ENCODE measurements at regions not wholly inside any gene's neighbourhood (a gene's known extent, or its start where the extent isn't known, plus 50 kb on each side); places are given as distances from the start of the nearest gene placed in this dataset.

DNA sequence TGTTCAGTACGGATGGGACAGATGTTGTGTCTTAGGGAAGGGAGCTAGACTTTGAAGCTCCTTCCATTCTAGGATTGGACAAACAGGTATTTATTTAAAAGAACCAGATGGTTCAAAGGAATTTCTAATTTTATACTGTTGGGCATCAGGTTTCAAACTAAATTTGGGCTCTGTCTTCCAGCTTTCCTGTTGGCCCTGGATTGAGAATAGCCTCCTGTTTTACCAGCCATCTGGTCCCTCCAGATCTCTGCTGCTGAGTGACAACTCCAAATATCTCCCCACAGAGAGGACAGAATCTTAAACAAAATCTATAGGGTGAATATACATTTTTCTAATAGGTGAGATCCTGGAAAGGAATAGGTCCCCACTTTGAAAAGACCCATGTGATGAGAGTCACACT lies 52.5 kb upstream of the CNIH3 start:
- Histone ChIP-seq H3K27ac (ENCODE audit: low read depth, low read length) (no peak overlapping the region), H3K27me3 (ENCODE audit: control insufficient read depth in 2 of 2, insufficient read depth in 2 of 2, low read length in 2 of 2) (no peaks in the 10 kb centered on the region), H3K4me3 (ENCODE audit: low read length) (no peak overlapping the region), H3K9me3 (ENCODE audit: control insufficient read depth in 2 of 3, low read length in 3 of 3) (no peaks in the 10 kb centered on the region), H3K36me3 (ENCODE audit: control insufficient read depth in 2 of 3, insufficient read depth in 3 of 3, low read length in 3 of 3) (no peaks in the 10 kb centered on the region), H3K4me1 (ENCODE audit: control insufficient read depth in 2 of 2, insufficient read depth in 2 of 2, low read length in 2 of 2) (no peaks in the 10 kb centered on the region)
- intact Hi-C loops (cut with micrococcal nuclease): no loop called here
- CTCF ChIA-PET: no interaction called here
- Mint-ChIP-seq H3K9me3 (peaks cover 0 to 3% (median 0%) of the 10 kb centered on the region in 11 donors), H3K36me3 (peaks cover 0 to 3% (median 0%) of the 10 kb centered on the region in 5 donors), H3K27ac (no peak overlapping the region), H3K27me3 (peaks cover 0 to 6% (median 0%) of the 10 kb centered on the region in 5 donors), H3K4me3 (no peak overlapping the region), H3K4me1 (peaks cover 0 to 2% (median 0%) of the 10 kb centered on the region in 7 donors)
- ATAC-seq: no peak
- no peak for DNase-seq
- POLR2A ChIA-PET: interaction anchor here (0.7 kb wide), 1 partner anchor 47 kb away, joined by 3 read pairs; no protein-coding TSS in a partner anchor

DNA sequence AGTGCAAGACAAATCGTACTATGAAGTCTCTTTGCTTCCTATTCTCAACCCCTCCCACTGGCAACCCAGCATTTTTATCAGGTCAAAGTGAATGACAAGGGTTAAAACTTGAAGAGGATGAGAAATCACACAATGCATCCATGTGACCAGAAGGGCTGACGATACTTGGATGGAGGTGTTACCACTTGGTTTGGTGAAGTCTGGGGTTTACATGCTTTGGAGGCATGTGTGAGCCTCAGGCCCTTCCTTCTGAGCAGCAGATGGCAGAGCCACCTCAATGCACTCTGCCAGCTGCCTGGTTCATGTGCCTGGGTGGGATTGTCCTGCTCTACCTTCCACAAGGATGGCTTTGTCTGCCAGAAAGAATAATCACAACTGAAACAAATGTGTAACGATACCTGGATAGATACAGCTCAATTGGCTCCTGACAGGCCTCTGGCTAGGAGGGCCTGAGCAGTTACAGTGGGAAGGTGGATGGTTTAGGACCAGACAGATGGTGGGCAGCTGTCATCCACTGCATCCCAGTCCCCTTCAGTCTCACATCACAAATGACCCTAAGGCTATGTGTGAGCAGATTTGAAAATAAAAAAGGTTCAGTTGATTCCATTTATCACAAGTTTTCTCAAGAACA lies 51.5 kb upstream of the CNIH3 start:
- H3K4me3 ChIP-seq (ENCODE audit: low read length): no peak overlapping the region
- Mint-ChIP-seq H3K27me3 (peaks cover 0 to 6% (median 0%) of the 10 kb centered on the region in 5 donors), H3K36me3 (peaks cover 0 to 3% (median 0%) of the 10 kb centered on the region in 5 donors), H3K27ac (peak overlapping the region in 1 of 9 donors; percentile 3), H3K4me3 (no peak overlapping the region), H3K9me3 (peaks cover 0 to 3% (median 0%) of the 10 kb centered on the region in 11 donors), H3K4me1 (peaks cover 0 to 2% (median 0%) of the 10 kb centered on the region in 7 donors)
- H3K27me3 ChIP-seq (ENCODE audit: control insufficient read depth in 2 of 2, insufficient read depth in 2 of 2, low read length in 2 of 2): no peaks in the 10 kb centered on the region
- ATAC-seq (peak; percentile 6), DNase-seq (no peak)
- POLR2A ChIA-PET: no interaction called here
- no peaks in the 10 kb centered on the region for H3K9me3 ChIP-seq (ENCODE audit: control insufficient read depth in 2 of 3, low read length in 3 of 3)
- intact Hi-C loops (cut with micrococcal nuclease): no loop called here
- H3K27ac ChIP-seq (ENCODE audit: low read depth, low read length): no peak overlapping the region
- H3K4me1 ChIP-seq (ENCODE audit: control insufficient read depth in 2 of 2, insufficient read depth in 2 of 2, low read length in 2 of 2): no peaks in the 10 kb centered on the region
- CTCF ChIA-PET: no interaction called here
- H3K36me3 ChIP-seq (ENCODE audit: control insufficient read depth in 2 of 3, insufficient read depth in 3 of 3, low read length in 3 of 3): no peaks in the 10 kb centered on the region

DNA sequence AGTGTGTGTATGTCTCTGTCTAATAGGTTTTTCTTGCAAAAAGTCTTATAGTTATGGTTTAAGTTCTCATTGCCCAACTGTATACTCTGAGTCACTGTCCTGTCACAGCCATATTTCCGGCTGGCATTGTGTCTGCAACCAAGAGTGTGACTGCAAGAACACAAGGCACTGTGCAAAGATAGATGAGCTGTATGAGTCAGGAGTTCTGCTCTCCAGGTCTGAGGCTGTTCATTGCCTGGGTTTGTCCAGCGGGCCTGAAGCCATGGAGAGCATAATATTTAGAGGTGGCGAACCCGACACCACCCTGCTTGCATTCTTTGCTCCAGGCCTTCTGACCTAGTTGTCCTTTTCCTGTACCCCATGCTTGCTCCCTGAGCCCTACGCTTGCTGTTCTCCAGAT lies 50.9 kb upstream of the CNIH3 start:
- Histone ChIP-seq H3K36me3 (ENCODE audit: control insufficient read depth in 2 of 3, insufficient read depth in 3 of 3, low read length in 3 of 3) (no peaks in the 10 kb centered on the region), H3K4me1 (ENCODE audit: control insufficient read depth in 2 of 2, insufficient read depth in 2 of 2, low read length in 2 of 2) (no peaks in the 10 kb centered on the region), H3K27ac (ENCODE audit: low read depth, low read length) (no peak overlapping the region), H3K9me3 (ENCODE audit: control insufficient read depth in 2 of 3, low read length in 3 of 3) (no peaks in the 10 kb centered on the region), H3K4me3 (ENCODE audit: low read length) (no peak overlapping the region), H3K27me3 (ENCODE audit: control insufficient read depth in 2 of 2, insufficient read depth in 2 of 2, low read length in 2 of 2) (no peaks in the 10 kb centered on the region)
- peaks cover 0 to 3% (median 0%) of the 10 kb centered on the region in 11 donors for H3K9me3 Mint-ChIP-seq
- intact Hi-C loops (cut with micrococcal nuclease): no loop called here
- H3K36me3 Mint-ChIP-seq: peaks cover 0 to 3% (median 0%) of the 10 kb centered on the region in 5 donors
- ATAC-seq (peak; percentile 90), DNase-seq (no peak)
- H3K27me3 Mint-ChIP-seq: peaks cover 0 to 6% (median 0%) of the 10 kb centered on the region in 5 donors
- POLR2A ChIA-PET: no interaction called here
- no peak overlapping the region for H3K4me3 Mint-ChIP-seq
- H3K4me1 Mint-ChIP-seq: peaks cover 0 to 2% (median 0%) of the 10 kb centered on the region in 7 donors
- CTCF ChIA-PET: interaction anchor here (0.6 kb wide), 1 partner anchor 913 kb away, joined by 5 read pairs; no protein-coding TSS in a partner anchor
- H3K27ac Mint-ChIP-seq: no peak overlapping the region

DNA sequence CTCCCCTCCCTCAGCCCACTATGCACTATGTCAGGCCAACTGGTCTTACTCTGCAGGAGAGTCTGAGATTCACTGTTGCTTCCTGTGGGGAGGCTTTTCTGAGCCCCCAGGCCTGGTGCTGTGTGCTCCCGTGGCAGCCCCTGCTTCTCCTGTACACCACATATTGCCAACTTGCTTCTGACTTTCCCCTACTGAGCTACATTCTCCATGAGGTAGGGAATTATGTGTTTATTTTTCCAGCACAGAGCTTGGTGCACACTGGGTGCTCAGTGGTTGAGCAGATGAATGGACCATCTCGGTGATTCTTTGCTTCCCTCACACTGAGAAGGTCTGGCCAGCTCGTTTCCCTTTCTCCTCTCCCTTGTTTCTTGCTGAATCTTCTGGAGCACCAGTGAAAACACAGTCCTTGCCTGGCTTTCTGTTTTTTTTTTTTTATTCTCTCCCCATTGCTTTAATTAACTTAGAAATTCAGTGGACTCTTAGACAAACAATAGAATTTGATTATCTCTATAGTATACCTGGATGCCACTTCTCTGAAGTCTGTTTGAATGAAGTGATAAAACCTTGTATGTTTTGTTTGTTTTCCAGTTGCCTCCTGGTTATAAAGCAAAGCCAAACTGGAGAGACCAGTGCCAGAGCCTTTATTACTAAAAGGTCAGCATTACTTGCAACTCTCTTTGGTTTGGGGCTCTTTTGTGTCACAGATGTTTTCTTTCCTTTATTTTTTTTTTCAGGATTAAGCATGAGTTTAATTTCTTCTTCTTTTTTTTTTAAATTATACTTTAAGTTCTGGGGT lies 50.3 kb upstream of the CNIH3 start:
- Histone ChIP-seq H3K9me3 (ENCODE audit: control insufficient read depth in 2 of 3, low read length in 3 of 3) (no peaks in the 10 kb centered on the region), H3K4me3 (ENCODE audit: low read length) (no peak overlapping the region), H3K36me3 (ENCODE audit: control insufficient read depth in 2 of 3, insufficient read depth in 3 of 3, low read length in 3 of 3) (no peaks in the 10 kb centered on the region), H3K27ac (ENCODE audit: low read depth, low read length) (no peak overlapping the region), H3K4me1 (ENCODE audit: control insufficient read depth in 2 of 2, insufficient read depth in 2 of 2, low read length in 2 of 2) (no peaks in the 10 kb centered on the region), H3K27me3 (ENCODE audit: control insufficient read depth in 2 of 2, insufficient read depth in 2 of 2, low read length in 2 of 2) (no peaks in the 10 kb centered on the region)
- no peak overlapping the region for H3K4me3 Mint-ChIP-seq
- intact Hi-C loops (cut with micrococcal nuclease): no loop called here
- peaks cover 0 to 3% (median 0%) of the 10 kb centered on the region in 11 donors for H3K9me3 Mint-ChIP-seq
- H3K27ac Mint-ChIP-seq: no peak overlapping the region
- peaks cover 0 to 6% (median 0%) of the 10 kb centered on the region in 5 donors for H3K27me3 Mint-ChIP-seq
- peaks cover 0 to 2% (median 0%) of the 10 kb centered on the region in 7 donors for H3K4me1 Mint-ChIP-seq
- no peak for DNase-seq
- ChIA-PET POLR2A (no interaction called here), CTCF (interaction anchor here (0.6 kb wide), 1 partner anchor 913 kb away, joined by 5 read pairs; no protein-coding TSS in a partner anchor)
- H3K36me3 Mint-ChIP-seq: peaks cover 0 to 3% (median 0%) of the 10 kb centered on the region in 5 donors
- ATAC-seq: peak; percentile 41

Measured in naive thymus-derived CD4-positive, alpha-beta T cell (primary cell).